Eye (tissue), 1 donor: ENCODE measurements at regions not wholly inside any gene's neighbourhood (a gene's known extent, or its start where the extent isn't known, plus 50 kb on each side); places are given as distances from the start of the nearest gene placed in this dataset.

ENCODE experiments used
- DNase-seq: peaks from one replicate; pipeline ENCODE4 v3.0.0-alpha.2; 2015

- no peak for DNase-seq
Measured at GRCh38 chr2:118696786-118697465, 150.5 kb downstream of the EN1 start.

- no peak for DNase-seq
Measured at GRCh38 chr2:118693287-118693822, 154.1 kb downstream of the EN1 start.

GRCh38 chr2:118689874-118690273 lies 157.6 kb downstream of the EN1 start:
- no peak for DNase-seq

GRCh38 chr2:118689456-118689855 lies 158.0 kb downstream of the EN1 start:
- no peak for DNase-seq

GRCh38 chr2:118689033-118689432 lies 158.4 kb downstream of the EN1 start:
- no peak for DNase-seq

GRCh38 chr2:118687698-118688097 lies 159.8 kb downstream of the EN1 start:
- no peak for DNase-seq

GRCh38 chr2:118687192-118687591 lies 160.3 kb downstream of the EN1 start:
- no peak for DNase-seq

- no peak for DNase-seq
Measured at GRCh38 chr2:118686346-118686745, 161.1 kb downstream of the EN1 start.

- no peak for DNase-seq
Measured at GRCh38 chr2:118683460-118683859, 164.0 kb downstream of the EN1 start.

GRCh38 chr2:118678985-118679384 lies 168.5 kb downstream of the EN1 start:
- no peak for DNase-seq

GRCh38 chr2:118677546-118677945 lies 169.9 kb downstream of the EN1 start:
- no peak for DNase-seq

GRCh38 chr2:118675531-118675930 lies 171.9 kb downstream of the EN1 start:
- DNase-seq: no peak

- no peak for DNase-seq
Measured at GRCh38 chr2:118672571-118673158, 174.8 kb downstream of the EN1 start.

- DNase-seq: no peak
Measured at GRCh38 chr2:118671701-118672454, 175.6 kb downstream of the EN1 start.

- DNase-seq: peak; percentile 71
Measured at GRCh38 chr2:118670838-118671237, 176.6 kb downstream of the EN1 start.

- no peak for DNase-seq
Measured at GRCh38 chr2:118670276-118670675, 177.2 kb downstream of the EN1 start.

GRCh38 chr2:118669654-118670053 lies 177.8 kb downstream of the EN1 start:
- no peak for DNase-seq

GRCh38 chr2:118668431-118669424 lies 178.7 kb downstream of the EN1 start:
- DNase-seq: peak; percentile 69

GRCh38 chr2:118667964-118668363 lies 179.5 kb downstream of the EN1 start:
- DNase-seq: no peak

GRCh38 chr2:118667348-118667747 lies 180.1 kb downstream of the EN1 start:
- DNase-seq: no peak

GRCh38 chr2:118665784-118666529 lies 181.5 kb downstream of the EN1 start:
- DNase-seq: no peak

- peak; percentile 28 for DNase-seq
Measured at GRCh38 chr2:118661179-118661578, 186.3 kb downstream of the EN1 start.
